GM12878 (cell line): ENCODE measurements at regions not wholly inside any gene's neighbourhood (a gene's known extent, or its start where the extent isn't known, plus 50 kb on each side); places are given as distances from the start of the nearest gene placed in this dataset.

Experiments used
- BCL11A ChIP-seq: IDR thresholded peaks from 2 replicates; pipeline ENCODE4 v1.6.1; 2011; ENCODE audit warnings: low read depth, low read length
- CBX3 ChIP-seq: fragments of 200-600 bp; sonication (generic); IDR thresholded peaks from 2 replicates; pipeline ENCODE4 v1.6.1; 2016; ENCODE audit warnings: low read depth, borderline replicate concordance
- CEBPB ChIP-seq, 2 experiments: fragments of 150-350 bp in 1 of 2; IDR thresholded peaks; 2 replicates each; pipeline ENCODE4 v1.6.1; 2012 to 2014; ENCODE audit warnings: low read depth in 2 of 2, low read length in 2 of 2, borderline replicate concordance in 1 of 2, inconsistent platforms in 1 of 2
- CUX1 ChIP-seq: IDR thresholded peaks from 2 replicates; pipeline ENCODE4 v1.6.1; 2012; ENCODE audit warnings: improper control_type of control experiment, low read depth, low read length; ENCODE audit not compliant: insufficient replicate concordance
- EGR1 ChIP-seq, 2 experiments: IDR thresholded peaks; 1 replicate in 1 of 2; 2 replicates in 1 of 2; pipeline ENCODE4 v1.6.1; 2011 to 2012; ENCODE audit warnings: low read depth in 2 of 2, low read length in 2 of 2, borderline replicate concordance in 1 of 2, mild to moderate bottlenecking in 1 of 2, moderate library complexity in 1 of 2
- EP300 ChIP-seq, 2 experiments: fragments of 150-350 bp in 1 of 2; IDR thresholded peaks; 2 replicates each; pipeline ENCODE4 v1.6.1; 2011 to 2012; ENCODE audit warnings: low read depth in 2 of 2, low read length in 2 of 2, borderline replicate concordance in 1 of 2, improper control_type of control experiment in 1 of 2, inconsistent platforms in 1 of 2; ENCODE audit not compliant: control insufficient read depth in 1 of 2
- HDAC2 ChIP-seq: fragments of 200-600 bp; sonication (generic); IDR thresholded peaks from 2 replicates; pipeline ENCODE4 v1.6.1; 2017
- HDGF ChIP-seq: fragments of 450-650 bp; IDR thresholded peaks from 2 replicates; pipeline ENCODE4 v1.6.1; 2016; ENCODE audit warnings: antibody characterized with exemption
- IKZF1 ChIP-seq: fragments of 450-650 bp; conservative IDR thresholded peaks from 2 replicates; pipeline ENCODE4 v1.6.1; 2017; ENCODE audit warnings: antibody characterized with exemption, mild to moderate bottlenecking
- MLLT1 ChIP-seq: fragments of 450-650 bp; IDR thresholded peaks from 2 replicates; pipeline ENCODE4 v1.6.1; 2016; ENCODE audit warnings: mild to moderate bottlenecking
- PKNOX1 ChIP-seq: fragments of 450-650 bp; IDR thresholded peaks from 2 replicates; pipeline ENCODE4 v1.6.1; 2016; ENCODE audit warnings: mild to moderate bottlenecking
- PRDM15 ChIP-seq: fragments of 450-650 bp; formaldehyde crosslinking; IDR thresholded peaks from 2 replicates; pipeline ENCODE4 v1.4.0; 2020; ENCODE audit warnings: mild to moderate bottlenecking, moderate library complexity
- SIX5 ChIP-seq: IDR thresholded peaks from 2 replicates; pipeline ENCODE4 v1.6.1; 2011; ENCODE audit warnings: mild to moderate bottlenecking, low read depth, low read length, moderate library complexity; ENCODE audit not compliant: severe bottlenecking
- SUZ12 ChIP-seq: fragments of 200-600 bp; sonication (generic); IDR thresholded peaks from one replicate; pipeline ENCODE4 v1.6.1; 2018; ENCODE audit warnings: antibody characterized with exemption, mild to moderate bottlenecking; ENCODE audit not compliant: unreplicated experiment
- TARDBP ChIP-seq: IDR thresholded peaks from 2 replicates; pipeline ENCODE4 v1.6.1; 2016; ENCODE audit warnings: borderline replicate concordance
- YBX1 ChIP-seq: fragments of 450-650 bp; IDR thresholded peaks from 2 replicates; pipeline ENCODE4 v1.6.1; 2016; ENCODE audit warnings: antibody characterized with exemption

- TF ChIP-seq PKNOX1 (peak; percentile 95), CUX1 (no peak), BCL11A (peak; percentile 90), SIX5 (no peak), SUZ12 (no peak), CEBPB (IDR thresholded peaks at IDR 0.05; ENCODE audit: borderline replicate concordance in 1 of 2, low read depth in 2 of 2, low read length in 2 of 2) (0 out of 4 replicates have a peak, but pooled peaks of 1 of the 2 experiments have one; percentile 68), EGR1 (IDR thresholded peaks at IDR 0.05; ENCODE audit: borderline replicate concordance in 1 of 2, low read depth in 2 of 2, low read length in 2 of 2) (no peak), CBX3 (no peak), PRDM15 (CRISPR knock-in tag) (no peak), YBX1 (no peak), HDGF (no peak), MLLT1 (peak; percentile 25; the same call in 1 of the 2 replicates), HDAC2 (no peak), TARDBP (no peak), EP300 (IDR thresholded peaks at IDR 0.05; ENCODE audit: borderline replicate concordance in 1 of 2, control insufficient read depth in 1 of 2, low read depth in 2 of 2, low read length in 2 of 2) (peak; percentile 83 to 91), IKZF1 (peak; percentile 98)
- TF ChIP-seq, all 136 proteins: peak for 46
These were observed 58.4 kb upstream of the ZNRF2 start (continued) for GRCh38 chr7:30225863-30226613.
